NCI-H82 (cell line): ENCODE measurements at regions not wholly inside any gene's neighbourhood (a gene's known extent, or its start where the extent isn't known, plus 50 kb on each side); places are given as distances from the start of the nearest gene placed in this dataset.
"Not testable (repeated sequence)": the region's sequence is repeated elsewhere in the genome, so short reads cannot be mapped to it uniquely, and the experiment has no call there.

Experiments
- DNase-seq: peaks from one replicate; lab custom pipeline; 2025; lab: John Stamatoyannopoulos, UW

- DNase-seq, result not testable (repeated sequence)
These were observed 112.0 kb upstream of the NDST3 start for GRCh38 chr4:117922311-117922710.

GRCh38 chr4:117927823-117928222 is 106.5 kb upstream of the NDST3 start:
- DNase-seq, result not testable (repeated sequence)

GRCh38 chr4:117941611-117942010 is 92.7 kb upstream of the NDST3 start:
- DNase-seq, result peak; percentile 94

GRCh38 chr4:117949621-117950020 is 84.7 kb upstream of the NDST3 start:
- DNase-seq, result no peak

- DNase-seq, result peak; percentile 6
These were observed 76.7 kb upstream of the NDST3 start for GRCh38 chr4:117957571-117957970.

GRCh38 chr4:117965622-117966021 is 68.7 kb upstream of the NDST3 start:
- no peak for DNase-seq

GRCh38 chr4:117968606-117969005 is 65.7 kb upstream of the NDST3 start:
- no peak for DNase-seq

- peak; percentile 81 for DNase-seq
These were observed 62.9 kb upstream of the NDST3 start for GRCh38 chr4:117971403-117971802.

GRCh38 chr4:117983541-117984365 is 50.5 kb upstream of the NDST3 start:
- no peak for DNase-seq

- DNase-seq, result no peak
These were observed 50.0 kb upstream of the NDST3 start for GRCh38 chr4:117984366-117984680.
